ENCODE measurements at regions not wholly inside any gene's neighbourhood (a gene's known extent, or its start where the extent isn't known, plus 50 kb on each side); places are given as distances from the start of the nearest gene placed in this dataset.

GRCh38 chr2:193973781-193974180 lies 1683.2 kb upstream of the SLC39A10 start:
- TF ChIP-seq CTCF (conservative IDR thresholded peaks at IDR 0.05; ENCODE audit: low read length) (no peak), EZH2phosphoT487 (IDR thresholded peaks at IDR 0.05; ENCODE audit: borderline replicate concordance, low read depth, low read length) (no peak)
